Neuronal stem cell (in vitro differentiated cells): ENCODE measurements at regions not wholly inside any gene's neighbourhood (a gene's known extent, or its start where the extent isn't known, plus 50 kb on each side); places are given as distances from the start of the nearest gene placed in this dataset.

ENCODE experiments used
- DNase-seq: peaks from one replicate; pipeline ENCODE4 v3.0.0-alpha.2; 2013; ENCODE audit warnings: low spot score
- H2AFZ ChIP-seq: one replicate; pipeline ENCODE4 v1.6.1; 2013; ENCODE audit warnings: mild to moderate bottlenecking, low read length, inconsistent platforms
- H2AK5ac ChIP-seq: 2 replicates; pipeline ENCODE4 v1.6.1; 2013; ENCODE audit warnings: low read depth, mild to moderate bottlenecking, inconsistent platforms, low read length, moderate library complexity, mixed read lengths
- H2BK120ac ChIP-seq: 2 replicates; pipeline ENCODE4 v1.6.1; 2013; ENCODE audit warnings: low read depth, mild to moderate bottlenecking, inconsistent platforms, low read length, moderate library complexity, mixed read lengths
- H2BK12ac ChIP-seq: one replicate; pipeline ENCODE4 v1.6.1; 2013; ENCODE audit warnings: low read length, inconsistent platforms
- H2BK15ac ChIP-seq: 2 replicates; pipeline ENCODE4 v1.6.1; 2013; ENCODE audit warnings: mild to moderate bottlenecking, low read length, inconsistent platforms, mixed read lengths
- H2BK5ac ChIP-seq: one replicate; pipeline ENCODE4 v1.6.1; 2013; ENCODE audit warnings: inconsistent platforms, mild to moderate bottlenecking, low read length, moderate library complexity
- H3K14ac ChIP-seq: one replicate; pipeline ENCODE4 v1.6.1; 2013; ENCODE audit warnings: low read length, inconsistent platforms
- H3K18ac ChIP-seq: 2 replicates; pipeline ENCODE4 v1.6.1; 2013; ENCODE audit warnings: low read length, inconsistent platforms
- H3K23ac ChIP-seq: 2 replicates; pipeline ENCODE4 v1.6.1; 2013; ENCODE audit warnings: low read depth, mild to moderate bottlenecking, mixed read lengths, low read length, inconsistent platforms; ENCODE audit not compliant: poor library complexity
- H3K27ac ChIP-seq: replicated peaks from 3 replicates; pipeline ENCODE4 v1.5.1; 2013; ENCODE audit warnings: low read length, inconsistent platforms
- H3K27me3 ChIP-seq, 3 experiments: 2 replicates each; pipeline ENCODE4 v1.6.1; 2013; ENCODE audit warnings: low read length in 3 of 3, mild to moderate bottlenecking in 2 of 3, inconsistent platforms in 1 of 3, low read depth in 1 of 3, mixed read lengths in 1 of 3, moderate library complexity in 1 of 3; ENCODE audit not compliant: control insufficient read depth in 3 of 3, insufficient read depth in 3 of 3
- H3K36me3 ChIP-seq, 2 donors: replicated peaks in 1 of 2; 2 replicates each; pipeline ENCODE4 v1.6.1; 2013; ENCODE audit warnings: low read length in 2 of 2; ENCODE audit not compliant: control insufficient read depth in 2 of 2, insufficient read depth in 2 of 2
- H3K4ac ChIP-seq: 2 replicates; pipeline ENCODE4 v1.6.1; 2013; ENCODE audit warnings: inconsistent platforms, mild to moderate bottlenecking, low read length, moderate library complexity
- H3K4me1 ChIP-seq, 2 donors: 1 replicate in 1 of 2; 2 replicates in 1 of 2; pipeline ENCODE4 v1.6.1; 2013; ENCODE audit warnings: low read length in 2 of 2, low read depth in 1 of 2; ENCODE audit not compliant: control insufficient read depth in 2 of 2, insufficient read depth in 1 of 2
- H3K4me2 ChIP-seq: one replicate; pipeline ENCODE4 v1.6.1; 2013; ENCODE audit warnings: mild to moderate bottlenecking, low read length, inconsistent platforms; ENCODE audit not compliant: insufficient read depth, poor library complexity, severe bottlenecking
- H3K4me3 ChIP-seq, 2 donors: 2 replicates each; pipeline ENCODE4 v1.5.1; 2013; ENCODE audit warnings: low read length in 2 of 2, mild to moderate bottlenecking in 2 of 2, inconsistent platforms in 1 of 2, moderate library complexity in 1 of 2
- H3K79me1 ChIP-seq: one replicate; pipeline ENCODE4 v1.6.1; 2013; ENCODE audit warnings: low read depth, mild to moderate bottlenecking, inconsistent platforms, low read length, moderate library complexity
- H3K9ac ChIP-seq: one replicate; pipeline ENCODE4 v1.6.1; 2013; ENCODE audit warnings: mild to moderate bottlenecking, low read depth, low read length, inconsistent platforms; ENCODE audit not compliant: poor library complexity
- H3K9me3 ChIP-seq, 2 donors: replicated peaks in 1 of 2; 2 replicates each; pipeline versions ENCODE3 to v1.6.1; 2013; ENCODE audit warnings: low read length in 2 of 2, mild to moderate bottlenecking in 2 of 2, inconsistent platforms in 1 of 2, low read depth in 1 of 2, mixed read lengths in 1 of 2, moderate library complexity in 1 of 2; ENCODE audit not compliant: control insufficient read depth in 2 of 2, insufficient read depth in 1 of 2
- H4K8ac ChIP-seq: one replicate; pipeline ENCODE4 v1.6.1; 2013; ENCODE audit warnings: low read depth, mild to moderate bottlenecking, inconsistent platforms, low read length, moderate library complexity
- H4K91ac ChIP-seq: one replicate; pipeline ENCODE4 v1.6.1; 2013; ENCODE audit warnings: low read length, low read depth, mild to moderate bottlenecking, inconsistent platforms; ENCODE audit not compliant: poor library complexity
- WGBS, 2 donors: extraction: QIAGEN DNeasy Blood & Tissue Kit; methylation state at CpG; one replicate each; pipeline ENCODE4 v1.1.7; 2013; ENCODE audit warnings: missing lambda C conversion rate in 2 of 2, mixed read lengths in 1 of 2; ENCODE audit not compliant: insufficient read length in 2 of 2, insufficient replicate concordance in 1 of 2; ENCODE audit errors: extremely low coverage in 2 of 2; 5-methylcytosine and 5-hydroxymethylcytosine counted together

- Histone ChIP-seq H3K9me3 (no peaks in the 10 kb centered on the region), H2BK5ac (no peak overlapping the region), H4K8ac (no peak overlapping the region), H3K27ac (no peak overlapping the region), H4K91ac (no peak overlapping the region), H2AFZ (no peak overlapping the region), H3K36me3 (no peaks in the 10 kb centered on the region), H3K18ac (no peak overlapping the region), H2BK15ac (no peak overlapping the region), H2AK5ac (no peak overlapping the region), H3K4ac (no peak overlapping the region), H3K4me3 (no peak overlapping the region), H3K27me3 (no peaks in the 10 kb centered on the region), H3K9ac (no peak overlapping the region), H3K79me1 (no peaks in the 10 kb centered on the region), H2BK120ac (no peak overlapping the region), H3K4me2 (no peak overlapping the region), H3K14ac (no peak overlapping the region), H3K4me1 (no peaks in the 10 kb centered on the region), H2BK12ac (no peak overlapping the region), H3K23ac (no peak overlapping the region)
- no CpG with 5 or more reads among the region's 4 CpGs for WGBS, 2 donors
- DNase-seq = no peak
Observed at GRCh38 chr2:59195851-59196250, 954.7 kb upstream of the FANCL start.

- Histone ChIP-seq H3K14ac (no peak overlapping the region), H3K79me1 (no peaks in the 10 kb centered on the region), H3K4me2 (no peak overlapping the region), H2BK120ac (no peak overlapping the region), H2BK5ac (no peak overlapping the region), H3K18ac (no peak overlapping the region), H3K4me1 (no peaks in the 10 kb centered on the region), H4K91ac (no peak overlapping the region), H3K9ac (no peak overlapping the region), H3K27me3 (no peaks in the 10 kb centered on the region), H4K8ac (no peak overlapping the region), H3K4me3 (no peak overlapping the region), H3K27ac (no peak overlapping the region), H3K23ac (no peak overlapping the region), H2AK5ac (no peak overlapping the region), H3K4ac (no peak overlapping the region), H2BK15ac (no peak overlapping the region), H2AFZ (no peak overlapping the region), H3K36me3 (no peaks in the 10 kb centered on the region), H3K9me3 (no peaks in the 10 kb centered on the region), H2BK12ac (no peak overlapping the region)
- WGBS, 2 donors = no CpG with 5 or more reads among the region's 4 CpGs
- no peak for DNase-seq
Observed at GRCh38 chr2:59191781-59192180, 950.7 kb upstream of the FANCL start.

GRCh38 chr2:59190518-59190917, 949.4 kb upstream of the FANCL start:
- Histone ChIP-seq H3K27ac (no peak overlapping the region), H4K8ac (no peak overlapping the region)

GRCh38 chr2:59184276-59185020, 943.3 kb upstream of the FANCL start:
- Histone ChIP-seq H2BK5ac (no peak overlapping the region), H3K4me1 (peaks cover 0 to 5% of the 10 kb centered on the region in 2 donors), H4K8ac (no peak overlapping the region), H3K4ac (no peak overlapping the region), H2BK15ac (no peak overlapping the region), H4K91ac (no peak overlapping the region), H3K79me1 (no peaks in the 10 kb centered on the region), H3K18ac (no peak overlapping the region), H3K14ac (no peak overlapping the region), H2BK12ac (no peak overlapping the region), H3K9ac (no peak overlapping the region), H3K27ac (no peak overlapping the region), H3K4me2 (no peak overlapping the region), H3K23ac (no peak overlapping the region), H2AK5ac (no peak overlapping the region), H3K27me3 (no peaks in the 10 kb centered on the region), H3K4me3 (no peak overlapping the region), H2AFZ (no peak overlapping the region), H3K36me3 (no peaks in the 10 kb centered on the region), H2BK120ac (no peak overlapping the region), H3K9me3 (no peaks in the 10 kb centered on the region)
- DNase-seq = no peak
- WGBS, 2 donors = 100% methylated on average over 1 of the region's 6 CpGs; no CpG with 5 or more reads in 1 of the 2 donors

More at GRCh38 chr2:59190518-59190917, 949.4 kb upstream of the FANCL start:
- Histone ChIP-seq H3K9me3 (no peaks in the 10 kb centered on the region), H3K36me3 (no peaks in the 10 kb centered on the region), H3K79me1 (no peaks in the 10 kb centered on the region), H2BK5ac (no peak overlapping the region), H2BK12ac (no peak overlapping the region), H2AK5ac (no peak overlapping the region), H3K14ac (no peak overlapping the region), H4K91ac (no peak overlapping the region), H2AFZ (no peak overlapping the region), H3K4me1 (no peaks in the 10 kb centered on the region), H3K23ac (no peak overlapping the region), H2BK120ac (no peak overlapping the region), H3K27me3 (no peaks in the 10 kb centered on the region), H3K4me2 (no peak overlapping the region), H3K4ac (no peak overlapping the region), H3K9ac (no peak overlapping the region), H2BK15ac (no peak overlapping the region), H3K18ac (no peak overlapping the region), H3K4me3 (no peak overlapping the region)
- no peak for DNase-seq
- no CpG with 5 or more reads among the region's 1 CpG for WGBS, 2 donors
